Astrocyte (in vitro differentiated cells and primary cell): ENCODE measurements at regions not wholly inside any gene's neighbourhood (a gene's known extent, or its start where the extent isn't known, plus 50 kb on each side); places are given as distances from the start of the nearest gene placed in this dataset.

ENCODE experiments used
- DNase-seq: peaks from one replicate; pipeline ENCODE4 v3.0.0-alpha.2; 2010; ENCODE audit warnings: low read depth
- FAIRE-seq: peaks from 2 replicates; lab custom pipeline; 2011; peaks lifted over from hg19 to GRCh38; lab: Jason Lieb, UNC
- H2AFZ ChIP-seq: 2 replicates; pipeline ENCODE4 v1.6.0; 2012; ENCODE audit warnings: low read depth, low read length, inconsistent platforms
- H3K27ac ChIP-seq: 2 replicates; pipeline ENCODE4 v1.5.1; 2011; ENCODE audit warnings: low read depth, low read length, inconsistent platforms
- H3K27me3 ChIP-seq: 2 replicates; pipeline ENCODE4 v1.6.0; 2011; ENCODE audit warnings: low read length, inconsistent platforms; ENCODE audit not compliant: insufficient read depth
- H3K36me3 ChIP-seq: 2 replicates; pipeline ENCODE4 v1.5.1; 2011; ENCODE audit warnings: low read length, inconsistent platforms; ENCODE audit not compliant: insufficient read depth
- H3K4me1 ChIP-seq: 2 replicates; pipeline ENCODE4 v1.5.1; 2011; ENCODE audit warnings: low read length, inconsistent platforms; ENCODE audit not compliant: insufficient read depth
- H3K4me2 ChIP-seq: 2 replicates; pipeline ENCODE4 v1.6.0; 2012; ENCODE audit warnings: low read length, inconsistent platforms
- H3K4me3 ChIP-seq: 2 replicates; pipeline ENCODE4 v1.5.1; 2011; ENCODE audit warnings: low read depth, mild to moderate bottlenecking, low read length, inconsistent platforms; ENCODE audit not compliant: insufficient read depth
- H3K79me2 ChIP-seq: 2 replicates; pipeline ENCODE4 v1.6.0; 2012; ENCODE audit warnings: mild to moderate bottlenecking, low read length, inconsistent platforms; ENCODE audit not compliant: insufficient read depth
- H3K9ac ChIP-seq: 2 replicates; pipeline ENCODE4 v1.6.0; 2012; ENCODE audit warnings: mild to moderate bottlenecking, low read length, inconsistent platforms
- H3K9me3 ChIP-seq: 2 replicates; pipeline ENCODE4 v1.5.1; 2012; ENCODE audit warnings: low read depth, mild to moderate bottlenecking, low read length, inconsistent platforms; ENCODE audit not compliant: insufficient read depth
- H4K20me1 ChIP-seq: 2 replicates; pipeline ENCODE4 v1.6.0; 2012; ENCODE audit warnings: low read length, inconsistent platforms; ENCODE audit not compliant: insufficient read depth
- H3K27ac Mint-ChIP-seq: one replicate; pipeline ENCODE4 v1.8.0; 2021; ENCODE audit warnings: mild to moderate bottlenecking, mixed read lengths; ENCODE audit not compliant: unreplicated experiment
- H3K27me3 Mint-ChIP-seq: one replicate; pipeline ENCODE4 v1.8.0; 2021; ENCODE audit warnings: low read depth, mixed read lengths; ENCODE audit not compliant: unreplicated experiment
- H3K36me3 Mint-ChIP-seq: one replicate; pipeline ENCODE4 v1.8.0; 2021; ENCODE audit warnings: low read depth, mixed read lengths; ENCODE audit not compliant: unreplicated experiment
- H3K4me1 Mint-ChIP-seq: one replicate; pipeline ENCODE4 v1.8.0; 2021; ENCODE audit warnings: low read depth, mixed read lengths; ENCODE audit not compliant: unreplicated experiment
- H3K4me3 Mint-ChIP-seq: one replicate; pipeline ENCODE4 v1.8.0; 2021; ENCODE audit warnings: mild to moderate bottlenecking, moderate library complexity, mixed read lengths; ENCODE audit not compliant: unreplicated experiment
- H3K9me3 Mint-ChIP-seq: one replicate; pipeline ENCODE4 v1.8.0; 2021; ENCODE audit warnings: mild to moderate bottlenecking, mixed read lengths; ENCODE audit not compliant: unreplicated experiment
- EZH2 ChIP-seq: IDR thresholded peaks from 2 replicates; pipeline ENCODE4 v1.6.1; 2012; ENCODE audit warnings: mild to moderate bottlenecking, low read length, inconsistent platforms; ENCODE audit not compliant: insufficient read depth
- TF ChIP-seq, protein P1 (sequence below): IDR thresholded peaks from 2 replicates; pipeline ENCODE4 v1.5.1; 2011; ENCODE audit warnings: low read depth, mild to moderate bottlenecking, inconsistent platforms, low read length, moderate library complexity; ENCODE audit not compliant: insufficient read depth

DNA sequence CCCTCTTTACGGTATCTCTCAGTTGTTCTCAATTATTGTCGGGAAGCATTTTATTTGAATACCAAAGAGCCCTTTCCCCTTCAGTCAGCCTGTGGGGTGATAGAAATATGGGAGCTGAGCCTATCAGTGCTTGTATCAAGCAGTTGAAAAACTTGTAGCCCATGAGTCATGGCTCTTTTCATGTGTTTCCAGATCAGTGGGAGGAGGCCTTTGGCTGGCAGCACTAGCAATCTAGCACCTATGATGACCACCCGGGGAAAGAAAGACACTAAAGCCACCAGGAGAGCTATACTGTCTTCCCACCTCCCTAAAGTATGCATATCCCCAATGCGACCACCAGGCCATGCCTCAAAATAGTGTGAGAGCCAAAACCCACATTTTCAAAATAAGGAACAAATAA is 696.9 kb upstream of the C9orf72 start:
- no peaks in the 10 kb centered on the region for H3K36me3 ChIP-seq
- H3K36me3 Mint-ChIP-seq, result no peaks in the 10 kb centered on the region
- H3K27ac ChIP-seq, result no peak overlapping the region
- no peak overlapping the region for H3K9ac ChIP-seq
- DNase-seq (no peak), FAIRE-seq (no peak)
- no peak overlapping the region for H3K4me3 ChIP-seq
- H3K27me3 ChIP-seq, result no peaks in the 10 kb centered on the region
- no peak overlapping the region for H2AFZ ChIP-seq
- no peaks in the 10 kb centered on the region for H3K4me1 ChIP-seq
- no peaks in the 10 kb centered on the region for H3K4me1 Mint-ChIP-seq
- H3K4me2 ChIP-seq, result no peak overlapping the region
- H3K27ac Mint-ChIP-seq, result no peak overlapping the region
- TF ChIP-seq, protein P1, sequence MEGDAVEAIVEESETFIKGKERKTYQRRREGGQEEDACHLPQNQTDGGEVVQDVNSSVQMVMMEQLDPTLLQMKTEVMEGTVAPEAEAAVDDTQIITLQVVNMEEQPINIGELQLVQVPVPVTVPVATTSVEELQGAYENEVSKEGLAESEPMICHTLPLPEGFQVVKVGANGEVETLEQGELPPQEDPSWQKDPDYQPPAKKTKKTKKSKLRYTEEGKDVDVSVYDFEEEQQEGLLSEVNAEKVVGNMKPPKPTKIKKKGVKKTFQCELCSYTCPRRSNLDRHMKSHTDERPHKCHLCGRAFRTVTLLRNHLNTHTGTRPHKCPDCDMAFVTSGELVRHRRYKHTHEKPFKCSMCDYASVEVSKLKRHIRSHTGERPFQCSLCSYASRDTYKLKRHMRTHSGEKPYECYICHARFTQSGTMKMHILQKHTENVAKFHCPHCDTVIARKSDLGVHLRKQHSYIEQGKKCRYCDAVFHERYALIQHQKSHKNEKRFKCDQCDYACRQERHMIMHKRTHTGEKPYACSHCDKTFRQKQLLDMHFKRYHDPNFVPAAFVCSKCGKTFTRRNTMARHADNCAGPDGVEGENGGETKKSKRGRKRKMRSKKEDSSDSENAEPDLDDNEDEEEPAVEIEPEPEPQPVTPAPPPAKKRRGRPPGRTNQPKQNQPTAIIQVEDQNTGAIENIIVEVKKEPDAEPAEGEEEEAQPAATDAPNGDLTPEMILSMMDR, result no peak
- no peak for TF ChIP-seq EZH2
- H3K4me3 Mint-ChIP-seq, result no peak overlapping the region
- H3K79me2 ChIP-seq, result no peaks in the 10 kb centered on the region
- no peaks in the 10 kb centered on the region for H4K20me1 ChIP-seq
- H3K9me3 Mint-ChIP-seq, result no peaks in the 10 kb centered on the region
- H3K27me3 Mint-ChIP-seq, result peaks cover 1% of the 10 kb centered on the region
- H3K9me3 ChIP-seq, result no peaks in the 10 kb centered on the region

DNA sequence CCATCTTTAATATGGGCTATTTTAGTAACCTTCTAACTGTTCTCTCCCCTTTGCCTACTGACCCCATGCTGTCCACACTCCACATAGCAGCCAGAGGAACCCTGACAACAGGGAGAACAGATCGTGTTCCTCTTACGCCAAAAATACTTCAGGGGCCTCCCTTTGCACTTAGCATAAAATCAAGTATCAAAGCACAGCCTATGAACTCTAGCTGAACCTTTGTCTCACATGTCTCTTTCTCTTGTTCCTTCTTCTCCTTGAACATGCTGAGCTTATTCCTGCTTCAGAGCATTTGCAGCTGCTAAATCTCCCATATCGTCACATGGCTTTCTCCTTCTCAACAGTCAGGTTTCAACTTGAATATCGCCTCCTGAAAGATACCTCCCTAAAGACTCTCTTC is 698.8 kb upstream of the C9orf72 start:
- TF ChIP-seq EZH2, result no peak
- TF ChIP-seq, protein P1, result no peak
- no peak for FAIRE-seq

DNA sequence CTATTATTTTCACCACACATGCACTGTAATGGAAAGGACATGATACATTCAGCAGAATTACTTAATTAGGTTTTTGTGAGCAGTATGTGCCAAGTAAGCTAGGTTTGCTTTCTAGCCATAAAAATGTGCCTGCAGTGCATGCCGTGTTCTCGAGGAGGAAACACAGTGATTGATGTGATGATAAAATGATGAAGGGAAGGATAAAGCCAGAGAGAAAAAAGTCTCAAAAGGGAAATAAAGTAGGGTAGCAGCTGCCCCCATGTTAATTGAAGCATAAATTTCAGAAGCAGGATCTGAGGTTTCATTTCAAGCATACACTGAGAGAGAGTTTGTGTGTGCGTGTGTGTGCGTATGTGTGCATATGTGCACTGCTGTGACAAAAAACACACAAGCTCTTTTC is 714.2 kb upstream of the C9orf72 start:
- H3K79me2 ChIP-seq, result no peaks in the 10 kb centered on the region
- H3K36me3 Mint-ChIP-seq, result peaks cover 4% of the 10 kb centered on the region
- H3K9me3 ChIP-seq, result no peaks in the 10 kb centered on the region
- no peak overlapping the region for H3K4me3 ChIP-seq
- no peaks in the 10 kb centered on the region for H3K27me3 Mint-ChIP-seq
- H3K4me2 ChIP-seq, result no peak overlapping the region
- no peak overlapping the region for H2AFZ ChIP-seq
- no peaks in the 10 kb centered on the region for H4K20me1 ChIP-seq
- H3K27ac ChIP-seq, result no peak overlapping the region
- no peak overlapping the region for H3K27ac Mint-ChIP-seq
- H3K4me1 ChIP-seq, result no peaks in the 10 kb centered on the region
- H3K36me3 ChIP-seq, result no peaks in the 10 kb centered on the region
- H3K9me3 Mint-ChIP-seq, result peaks cover 8% of the 10 kb centered on the region
- H3K4me1 Mint-ChIP-seq, result peaks cover 5% of the 10 kb centered on the region
- TF ChIP-seq, protein P1, result no peak
- no peak for TF ChIP-seq EZH2
- FAIRE-seq, result no peak
- DNase-seq, result no peak
- H3K4me3 Mint-ChIP-seq, result no peak overlapping the region
- no peaks in the 10 kb centered on the region for H3K27me3 ChIP-seq
- H3K9ac ChIP-seq, result no peak overlapping the region

More for the DNA sequence above, 698.8 kb upstream of the C9orf72 start:
- Histone ChIP-seq H3K4me1 (no peaks in the 10 kb centered on the region), H3K79me2 (no peaks in the 10 kb centered on the region), H3K9ac (no peak overlapping the region), H3K27me3 (no peaks in the 10 kb centered on the region), H3K36me3 (no peaks in the 10 kb centered on the region), H3K27ac (no peak overlapping the region), H3K4me3 (no peak overlapping the region), H2AFZ (no peak overlapping the region), H4K20me1 (no peaks in the 10 kb centered on the region), H3K4me2 (no peak overlapping the region), H3K9me3 (no peaks in the 10 kb centered on the region)
- peaks cover 1% of the 10 kb centered on the region for H3K27me3 Mint-ChIP-seq
- H3K4me1 Mint-ChIP-seq, result no peaks in the 10 kb centered on the region
- no peak overlapping the region for H3K27ac Mint-ChIP-seq
- DNase-seq, result no peak
- H3K36me3 Mint-ChIP-seq, result no peaks in the 10 kb centered on the region
- H3K4me3 Mint-ChIP-seq, result no peak overlapping the region
- H3K9me3 Mint-ChIP-seq, result no peaks in the 10 kb centered on the region
